Loucy (cell line): ENCODE measurements at regions not wholly inside any gene's neighbourhood (a gene's known extent, or its start where the extent isn't known, plus 50 kb on each side); places are given as distances from the start of the nearest gene placed in this dataset.

Experiments
- H2AFZ ChIP-seq: fragments of 200-600 bp; sonication (generic); 2 replicates; pipeline ENCODE4 v1.6.0; 2016; ENCODE audit warnings: antibody characterized with exemption, mild to moderate bottlenecking, low read length, moderate library complexity
- H3F3A ChIP-seq: fragments of 200-600 bp; 2 replicates; pipeline ENCODE4 v1.6.0; 2016; ENCODE audit warnings: antibody characterized with exemption, low read depth, mild to moderate bottlenecking
- H3K27me3 ChIP-seq: fragments of 200-600 bp; sonication (generic); 2 replicates; pipeline ENCODE4 v1.6.1; 2014; ENCODE audit warnings: low read length, mild to moderate bottlenecking; ENCODE audit not compliant: insufficient read depth, poor library complexity, severe bottlenecking
- H3K36me3 ChIP-seq: fragments of 200-600 bp; sonication (generic); 2 replicates; pipeline ENCODE4 v1.6.1; 2016; ENCODE audit warnings: low read length; ENCODE audit not compliant: insufficient read depth
- H3K4me1 ChIP-seq: fragments of 200-600 bp; sonication (generic); 2 replicates; pipeline ENCODE4 v1.5.1; 2014; ENCODE audit warnings: low read length, mild to moderate bottlenecking; ENCODE audit not compliant: insufficient read depth, poor library complexity, severe bottlenecking
- H3K4me2 ChIP-seq: fragments of 200-600 bp; sonication (generic); 2 replicates; pipeline ENCODE4 v1.6.0; 2014; ENCODE audit warnings: antibody characterized with exemption, low read length, low read depth, mild to moderate bottlenecking; ENCODE audit not compliant: poor library complexity, severe bottlenecking
- H3K4me3 ChIP-seq: fragments of 200-600 bp; sonication (generic); 2 replicates; pipeline ENCODE4 v1.5.1; 2014; ENCODE audit warnings: low read length, mild to moderate bottlenecking, mixed read lengths; ENCODE audit not compliant: poor library complexity, severe bottlenecking
- H3K79me2 ChIP-seq: fragments of 200-600 bp; sonication (generic); 2 replicates; pipeline ENCODE4 v1.6.1; 2014; ENCODE audit warnings: low read length; ENCODE audit not compliant: insufficient read depth
- H3K9ac ChIP-seq: fragments of 200-600 bp; sonication (generic); 2 replicates; pipeline ENCODE4 v1.6.0; 2014; ENCODE audit warnings: mild to moderate bottlenecking, low read depth, low read length, moderate library complexity; ENCODE audit not compliant: poor library complexity, severe bottlenecking
- H3K9me2 ChIP-seq: fragments of 200-600 bp; sonication (generic); replicated peaks from 2 replicates; pipeline ENCODE4 v1.6.1; 2016; ENCODE audit warnings: low read depth, low read length, mixed read lengths
- H3K9me3 ChIP-seq: fragments of 200-600 bp; sonication (generic); 2 replicates; pipeline ENCODE4 v1.6.1; 2014; ENCODE audit warnings: mild to moderate bottlenecking, antibody characterized with exemption, low read length, low read depth; ENCODE audit not compliant: insufficient read depth
- H4K20me1 ChIP-seq: fragments of 200-600 bp; sonication (generic); 2 replicates; pipeline ENCODE4 v1.6.0; 2014; ENCODE audit warnings: antibody characterized with exemption, low read length, mild to moderate bottlenecking; ENCODE audit not compliant: insufficient read depth, poor library complexity, severe bottlenecking
- CTCF ChIP-seq: fragments of 200-600 bp; sonication (generic); conservative IDR thresholded peaks from 2 replicates; pipeline ENCODE4 v1.5.1; 2014; ENCODE audit warnings: mild to moderate bottlenecking, antibody characterized with exemption, low read length
- EZH2phosphoT487 ChIP-seq: fragments of 200-600 bp; IDR thresholded peaks from 2 replicates; pipeline ENCODE4 v1.6.1; 2018; ENCODE audit warnings: antibody characterized with exemption, mild to moderate bottlenecking, moderate library complexity, borderline replicate concordance

- no peaks in the 10 kb centered on the region for H3F3A ChIP-seq
- no peak overlapping the region for H3K4me3 ChIP-seq
- no peak overlapping the region for H3K9ac ChIP-seq
- H3K27me3 ChIP-seq: no peaks in the 10 kb centered on the region
- H4K20me1 ChIP-seq: no peaks in the 10 kb centered on the region
- no peak overlapping the region for H2AFZ ChIP-seq
- no peak overlapping the region for H3K4me2 ChIP-seq
- no peaks in the 10 kb centered on the region for H3K9me3 ChIP-seq
- H3K79me2 ChIP-seq: no peaks in the 10 kb centered on the region
- no peaks in the 10 kb centered on the region for H3K36me3 ChIP-seq
- no peaks in the 10 kb centered on the region for H3K4me1 ChIP-seq
- TF ChIP-seq EZH2phosphoT487 (no peak), CTCF (no peak)
- H3K9me2 ChIP-seq: no peaks in the 10 kb centered on the region
These were observed 73.3 kb downstream of the ASCL4 start for GRCh38 chr12:107847830-107848229.

- no peaks in the 10 kb centered on the region for H3F3A ChIP-seq
- TF ChIP-seq CTCF (no peak), EZH2phosphoT487 (no peak)
- no peaks in the 10 kb centered on the region for H3K4me1 ChIP-seq
- no peak overlapping the region for H3K4me2 ChIP-seq
- H2AFZ ChIP-seq: no peak overlapping the region
- no peak overlapping the region for H3K4me3 ChIP-seq
- H4K20me1 ChIP-seq: no peaks in the 10 kb centered on the region
- no peaks in the 10 kb centered on the region for H3K27me3 ChIP-seq
- H3K79me2 ChIP-seq: no peaks in the 10 kb centered on the region
- H3K9ac ChIP-seq: no peak overlapping the region
- H3K9me2 ChIP-seq: no peaks in the 10 kb centered on the region
- H3K9me3 ChIP-seq: no peaks in the 10 kb centered on the region
- H3K36me3 ChIP-seq: no peaks in the 10 kb centered on the region
These were observed 79.0 kb downstream of the ASCL4 start for GRCh38 chr12:107853479-107853878.

- Histone ChIP-seq H3K4me3 (no peak overlapping the region), H3F3A (no peaks in the 10 kb centered on the region), H3K4me2 (no peak overlapping the region), H3K79me2 (no peaks in the 10 kb centered on the region), H3K27me3 (no peaks in the 10 kb centered on the region), H3K4me1 (no peaks in the 10 kb centered on the region), H3K9me2 (no peaks in the 10 kb centered on the region), H2AFZ (no peak overlapping the region), H3K9ac (no peak overlapping the region), H3K9me3 (no peaks in the 10 kb centered on the region), H3K36me3 (no peaks in the 10 kb centered on the region), H4K20me1 (no peaks in the 10 kb centered on the region)
- TF ChIP-seq CTCF (no peak), EZH2phosphoT487 (no peak)
These were observed 81.0 kb downstream of the ASCL4 start for GRCh38 chr12:107855471-107855870.
